HG02759 (cell line): ENCODE measurements at regions not wholly inside any gene's neighbourhood (a gene's known extent, or its start where the extent isn't known, plus 50 kb on each side); places are given as distances from the start of the nearest gene placed in this dataset.

Experiments used
- ATAC-seq: cut with Tn5 transposase; IDR thresholded peaks from one replicate; pipeline ENCODE4 v1.9.1; 2021; ENCODE audit warnings: mild to moderate bottlenecking, moderate library complexity; ENCODE audit not compliant: unreplicated experiment

DNA sequence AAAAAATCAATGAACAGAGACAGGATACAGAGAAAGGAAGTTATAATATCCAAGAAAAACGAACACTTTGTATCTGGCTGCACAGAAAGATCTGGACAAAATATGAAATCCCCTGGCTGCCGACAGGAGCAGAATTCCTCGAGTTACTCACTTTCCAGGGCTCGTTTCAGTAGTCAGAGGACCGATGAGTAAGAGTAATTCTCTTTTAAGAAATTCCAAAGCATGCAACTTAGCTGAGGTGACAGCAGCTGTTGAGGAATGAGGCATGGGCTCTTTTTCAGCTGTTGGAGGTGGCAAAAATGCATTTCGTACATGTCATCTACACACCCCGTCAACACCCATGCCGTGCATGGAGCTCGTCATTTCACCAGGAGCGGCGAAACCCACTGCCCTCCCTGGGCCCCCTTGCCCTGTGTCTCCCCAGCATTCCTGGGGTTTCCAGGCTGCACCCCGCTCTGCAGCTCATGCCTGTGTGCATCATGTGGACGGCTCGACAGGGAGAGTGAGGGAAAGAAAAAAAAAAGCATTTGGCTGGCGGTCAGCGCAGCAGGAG lies 210.8 kb upstream of the SMIM21 start:
- ATAC-seq = no peak

DNA sequence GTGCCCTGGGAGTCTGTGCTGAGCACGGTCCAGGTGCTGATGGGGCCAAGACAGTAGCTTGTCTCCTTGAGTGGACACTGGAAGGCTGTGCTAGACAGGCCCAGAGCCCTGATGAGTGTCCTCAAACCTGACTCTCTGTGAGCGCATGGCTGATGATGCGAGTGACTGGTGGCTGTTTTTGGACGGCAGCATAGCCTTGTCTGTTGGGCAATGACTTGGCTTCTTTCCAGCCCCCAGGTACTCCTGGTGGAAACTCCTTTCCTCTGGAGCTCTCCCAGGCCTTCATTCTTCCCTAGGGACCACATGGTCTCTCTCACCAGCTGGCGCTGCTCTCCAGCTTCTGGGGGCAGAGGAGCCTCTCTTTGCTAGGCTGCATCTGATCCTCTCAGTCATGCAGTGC lies 207.6 kb upstream of the SMIM21 start:
- ATAC-seq = no peak

DNA sequence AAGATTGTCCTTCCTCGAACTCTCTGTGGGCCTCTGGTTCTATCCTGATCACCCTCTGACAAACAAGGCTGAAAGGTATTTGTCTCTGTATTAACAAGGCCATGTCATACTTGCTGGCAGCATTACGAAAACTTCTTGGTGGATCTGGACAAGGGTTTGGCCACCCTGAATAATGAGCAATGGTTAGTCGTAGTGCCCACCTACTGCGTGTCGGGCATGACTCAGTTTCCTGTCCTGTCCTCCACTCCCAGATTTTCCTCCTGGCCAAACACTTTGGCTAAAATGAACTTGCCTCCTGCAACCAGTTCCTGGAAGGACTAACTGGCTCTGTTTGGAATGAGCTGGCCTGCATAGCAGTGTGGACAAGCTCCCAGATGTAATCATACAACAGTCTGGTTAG lies 198.5 kb upstream of the SMIM21 start:
- ATAC-seq = no peak

DNA sequence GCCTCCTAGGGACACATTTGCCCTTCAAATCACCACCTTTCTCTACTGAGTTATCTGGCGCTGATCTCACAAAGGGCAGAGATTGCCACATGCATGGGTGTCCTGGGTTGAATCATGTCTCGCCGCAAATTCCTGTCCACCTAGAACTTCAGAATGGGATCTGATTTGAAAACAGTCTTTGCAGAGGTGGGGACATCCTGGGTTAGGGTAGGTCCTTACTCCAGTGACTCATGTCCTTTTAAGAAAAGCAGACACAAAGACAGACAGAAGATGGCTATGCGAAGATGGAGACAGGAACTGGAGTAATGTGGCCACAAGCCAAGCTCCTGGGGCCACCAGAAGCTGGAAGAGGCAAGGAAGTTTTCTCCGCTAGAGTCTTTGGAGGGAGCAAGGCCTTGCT lies 197.4 kb upstream of the SMIM21 start:
- ATAC-seq = no peak

DNA sequence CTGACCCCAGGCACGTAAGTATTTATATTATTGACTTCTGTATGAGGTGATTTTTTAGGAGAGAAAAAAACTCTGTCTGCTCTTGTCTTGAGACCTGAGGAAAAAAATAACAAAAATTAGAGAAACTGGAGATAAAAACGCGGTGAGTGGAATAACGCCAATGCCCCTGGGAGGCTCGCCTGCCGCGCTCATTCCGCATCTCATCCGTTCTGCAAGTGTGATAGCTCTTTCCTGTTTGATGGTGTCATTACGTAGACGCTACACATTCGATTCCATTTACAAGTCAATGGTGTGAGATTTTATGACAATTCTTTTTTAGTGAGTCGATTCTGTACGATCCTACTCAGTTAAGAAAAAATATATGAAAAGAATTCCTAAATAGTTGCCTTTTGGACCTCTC lies 194.3 kb upstream of the SMIM21 start:
- ATAC-seq = no peak

DNA sequence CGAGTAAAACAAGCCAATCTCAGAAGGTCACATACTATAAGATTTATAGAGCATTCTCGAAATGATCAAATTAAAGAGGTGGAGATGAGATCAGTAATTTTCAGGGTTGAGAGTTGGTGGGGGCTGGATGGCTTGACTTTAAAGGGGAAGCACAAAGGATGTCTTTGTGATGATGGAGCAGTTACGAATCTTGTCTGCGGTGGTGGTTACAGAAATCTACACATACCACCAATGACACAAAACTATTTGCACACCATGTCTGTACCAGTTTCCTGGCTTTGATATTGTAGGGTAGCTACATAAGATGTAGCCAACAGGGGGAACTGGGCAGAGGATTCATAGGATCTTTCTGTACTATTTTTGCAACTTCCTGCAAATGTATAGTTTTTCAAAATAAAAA lies 190.6 kb upstream of the SMIM21 start:
- ATAC-seq = no peak

DNA sequence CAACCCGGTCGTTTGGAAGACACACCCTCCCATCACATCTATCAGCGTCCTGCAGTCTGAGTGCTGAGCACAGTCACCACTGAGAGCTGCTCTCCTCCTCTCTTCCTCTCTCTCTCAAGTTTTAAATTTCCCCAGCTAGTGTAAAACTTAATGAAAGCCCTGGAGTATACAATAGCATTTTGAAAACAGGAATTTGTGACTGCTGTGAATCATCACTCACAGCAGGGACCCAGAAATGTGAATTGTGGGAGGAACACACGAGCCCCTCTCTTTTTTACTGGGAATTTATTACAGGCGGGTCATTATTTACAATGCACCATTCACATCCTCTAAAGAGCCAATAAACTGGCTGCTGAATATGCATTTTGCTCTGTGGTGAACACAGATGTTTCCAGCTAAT lies 185.0 kb upstream of the SMIM21 start:
- no peak for ATAC-seq

DNA sequence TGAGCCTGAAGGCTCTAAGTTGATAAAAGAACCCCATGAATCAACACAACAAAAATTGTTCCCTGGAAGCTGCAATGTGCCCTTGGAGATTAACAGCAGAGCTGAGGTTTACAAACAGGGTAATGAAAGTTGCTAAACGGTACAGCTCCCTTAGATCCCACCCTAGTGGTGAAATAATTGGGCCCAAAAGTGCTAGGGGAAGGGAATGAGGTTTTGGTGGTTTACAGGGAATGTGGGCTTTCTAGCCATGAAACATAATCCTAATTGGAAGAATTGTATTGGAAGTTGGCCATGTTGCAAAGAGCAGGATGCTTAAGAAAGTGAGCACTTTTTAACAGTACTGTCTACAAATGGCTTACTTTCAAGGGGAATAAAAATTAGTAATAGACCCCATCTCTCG lies 180.2 kb upstream of the SMIM21 start:
- no peak for ATAC-seq

DNA sequence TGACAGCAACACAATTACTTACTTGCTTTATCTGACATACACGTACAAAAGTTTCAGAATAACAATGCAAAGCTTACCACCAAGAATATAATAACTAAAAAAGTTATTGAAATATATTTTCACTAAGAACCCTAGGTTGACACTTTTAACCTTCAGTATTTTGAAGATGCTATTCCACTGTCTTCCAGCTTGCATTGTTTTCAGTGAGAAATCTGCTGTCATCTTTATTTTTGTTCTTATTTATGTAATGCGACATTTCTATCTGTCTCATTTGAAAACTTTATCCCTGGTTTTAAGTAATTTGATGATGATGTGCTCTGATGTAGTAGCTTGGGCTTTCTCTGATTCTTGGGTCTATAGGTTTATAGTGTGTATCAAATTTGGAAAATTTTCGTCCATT lies 165.0 kb upstream of the SMIM21 start:
- ATAC-seq = no peak

DNA sequence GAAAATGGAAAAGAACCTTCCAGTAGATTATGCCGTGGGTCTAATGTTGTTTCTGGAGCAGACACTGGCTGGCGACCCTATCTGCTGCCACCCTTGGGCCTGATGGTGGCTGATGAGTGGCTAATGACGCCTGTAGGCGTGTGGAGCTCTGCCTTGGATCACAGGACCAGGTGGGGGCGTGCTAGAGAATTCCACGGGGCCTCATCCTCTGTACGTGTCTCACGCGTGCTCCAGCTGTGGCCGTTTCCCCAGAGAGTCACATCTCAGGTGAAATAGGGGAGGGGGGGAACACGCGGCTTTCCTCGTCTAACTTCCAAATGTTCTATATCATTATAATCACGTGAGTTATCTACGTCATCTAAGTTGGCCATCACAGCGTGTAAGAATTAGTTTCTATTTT lies 160.9 kb upstream of the SMIM21 start:
- no peak for ATAC-seq

DNA sequence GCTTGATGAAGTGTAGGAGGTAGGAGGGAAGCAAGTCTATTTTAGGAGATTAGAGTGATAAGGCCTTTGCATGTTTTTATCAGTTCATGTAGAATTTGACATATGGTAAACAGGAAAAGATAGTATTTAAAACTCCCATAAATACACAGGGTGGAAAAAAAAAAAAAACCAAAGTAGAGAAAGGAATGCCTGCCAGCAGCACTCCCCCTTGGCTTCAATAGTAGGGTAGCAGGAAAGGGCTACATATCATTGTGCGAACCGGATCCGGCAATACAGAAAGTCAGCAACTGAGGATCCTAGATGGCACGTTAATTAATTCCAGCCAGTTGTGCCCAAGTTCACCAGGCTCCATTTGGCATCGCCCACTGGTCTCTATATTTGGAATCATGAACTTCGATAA lies 159.6 kb upstream of the SMIM21 start:
- no peak for ATAC-seq

DNA sequence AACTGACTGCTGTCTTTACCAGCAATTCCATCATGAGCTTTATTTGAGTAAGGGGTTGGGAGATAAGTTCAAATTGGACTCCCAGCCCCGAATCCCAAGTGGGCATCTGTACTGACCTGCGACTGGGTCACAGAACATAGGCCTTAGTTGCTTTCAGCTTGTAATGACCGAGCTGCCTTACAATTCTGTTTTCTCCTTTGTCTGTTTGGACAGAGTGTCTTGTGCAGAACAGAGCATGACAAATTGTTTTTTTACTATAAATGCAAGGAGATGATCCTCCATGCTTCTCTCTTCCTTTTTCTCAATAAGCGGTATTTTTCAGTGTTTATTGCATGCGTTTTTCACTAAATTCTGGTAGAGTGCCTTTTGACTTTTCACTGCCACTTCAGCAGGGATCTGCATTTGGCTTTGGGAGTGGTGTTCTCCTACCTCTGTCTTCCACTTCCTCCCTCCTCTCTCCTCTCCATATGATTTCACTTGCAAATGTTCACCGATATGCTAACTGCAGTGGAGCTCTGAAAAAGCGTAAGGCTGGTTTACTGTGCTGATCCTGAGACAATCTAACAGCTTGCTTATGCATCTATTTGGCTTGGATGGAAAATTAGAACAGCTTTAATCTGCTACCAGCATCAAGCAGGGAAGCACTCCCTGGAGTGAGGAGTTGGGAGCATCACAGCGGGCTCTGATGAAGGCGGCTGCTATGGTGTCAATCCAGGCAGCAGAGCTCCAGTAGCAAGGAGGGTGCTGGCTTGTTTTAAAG lies 158.8 kb upstream of the SMIM21 start:
- ATAC-seq = no peak

DNA sequence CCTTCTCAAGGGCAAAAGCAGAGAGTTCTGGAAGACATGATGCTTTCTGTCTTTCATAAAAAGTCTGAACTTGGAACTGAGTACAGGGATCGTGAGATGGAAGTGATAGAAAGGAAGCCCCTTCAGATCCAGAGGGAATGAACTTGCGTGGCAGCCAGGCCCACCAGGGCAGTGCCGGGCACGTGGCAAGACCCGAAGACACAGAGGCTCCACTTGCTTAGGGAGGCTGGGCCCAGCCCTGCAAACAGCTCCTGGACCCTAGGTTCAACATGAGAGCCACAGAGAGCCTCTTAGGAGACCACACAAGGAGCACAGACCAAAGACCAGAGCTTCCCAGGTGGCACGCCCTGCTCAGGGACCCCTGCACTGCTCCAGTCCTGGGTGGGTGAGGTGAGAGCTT lies 155.4 kb upstream of the SMIM21 start:
- no peak for ATAC-seq

DNA sequence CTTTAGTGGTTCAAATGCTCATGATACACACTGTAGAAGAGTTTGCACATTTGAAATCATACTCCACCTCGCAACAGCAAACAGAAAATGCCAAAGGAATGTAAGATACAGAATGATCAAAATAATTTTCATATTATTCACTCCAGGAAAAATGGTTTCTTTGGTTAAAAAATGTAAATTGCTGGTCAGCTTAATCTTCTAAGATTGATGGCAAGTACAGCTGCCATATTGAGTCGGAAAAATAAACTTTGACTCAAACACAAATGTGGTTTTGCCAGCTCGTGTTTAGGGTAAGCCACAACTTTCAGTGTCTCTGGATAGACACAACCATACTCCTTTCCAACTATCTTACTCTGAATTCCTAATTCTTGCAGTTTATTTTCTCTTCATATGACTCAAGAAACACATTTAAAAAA lies 154.9 kb upstream of the SMIM21 start:
- ATAC-seq = no peak

DNA sequence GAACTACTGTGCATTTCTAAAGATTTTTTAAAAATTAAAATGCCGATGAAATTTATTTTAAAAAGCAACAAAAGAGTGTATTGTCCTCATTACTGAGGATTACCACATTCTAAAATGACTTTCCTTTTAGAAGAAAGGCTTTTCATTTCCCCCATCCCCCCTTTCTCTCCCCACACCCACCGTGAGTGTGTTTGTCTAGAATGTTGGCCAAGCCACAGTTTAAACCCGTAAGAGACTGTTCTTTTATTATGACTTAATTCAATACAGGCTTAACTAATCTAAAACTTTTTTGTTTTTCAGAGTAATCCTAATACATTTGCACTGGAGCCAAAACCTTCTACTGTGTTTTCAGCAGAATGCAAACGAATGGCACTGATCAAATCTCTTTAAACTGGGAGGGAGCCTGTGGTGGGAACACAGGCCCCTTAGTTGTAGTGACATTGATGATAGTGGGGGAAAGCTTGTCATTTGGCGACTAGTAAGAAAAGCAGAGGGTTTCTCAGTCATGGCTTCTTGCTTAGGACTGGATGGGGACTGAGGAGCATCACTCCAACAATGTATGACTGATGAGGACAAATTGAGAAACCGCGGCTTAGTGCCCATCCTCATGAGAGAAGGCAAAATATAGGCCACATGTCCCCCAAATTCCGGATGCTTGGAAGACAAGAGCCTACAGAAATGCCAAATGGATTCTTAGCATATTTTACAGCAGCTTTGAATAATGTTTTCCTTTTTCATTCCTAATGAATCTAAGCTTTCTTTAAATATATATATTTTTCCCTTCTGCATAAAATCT lies 154.0 kb upstream of the SMIM21 start:
- no peak for ATAC-seq

DNA sequence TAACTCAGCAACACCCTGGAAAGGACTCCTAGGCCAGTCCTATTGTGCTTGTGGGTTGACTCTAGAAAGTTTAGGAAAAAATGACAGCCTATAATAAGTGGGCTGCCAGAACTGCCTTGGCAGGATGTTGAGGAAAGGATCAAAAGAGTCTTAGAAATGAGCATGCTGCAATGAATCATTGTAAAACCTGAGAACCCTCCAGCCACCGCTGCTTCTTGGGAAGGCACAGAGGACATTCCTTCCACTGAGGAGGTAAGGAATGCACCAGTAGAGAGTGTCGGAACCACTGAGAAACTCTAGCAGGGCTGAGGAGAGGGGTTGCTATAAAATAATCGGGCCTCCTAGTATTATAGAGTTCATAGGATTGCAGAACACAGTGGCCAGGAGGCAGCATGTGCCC lies 146.7 kb upstream of the SMIM21 start:
- ATAC-seq = no peak

DNA sequence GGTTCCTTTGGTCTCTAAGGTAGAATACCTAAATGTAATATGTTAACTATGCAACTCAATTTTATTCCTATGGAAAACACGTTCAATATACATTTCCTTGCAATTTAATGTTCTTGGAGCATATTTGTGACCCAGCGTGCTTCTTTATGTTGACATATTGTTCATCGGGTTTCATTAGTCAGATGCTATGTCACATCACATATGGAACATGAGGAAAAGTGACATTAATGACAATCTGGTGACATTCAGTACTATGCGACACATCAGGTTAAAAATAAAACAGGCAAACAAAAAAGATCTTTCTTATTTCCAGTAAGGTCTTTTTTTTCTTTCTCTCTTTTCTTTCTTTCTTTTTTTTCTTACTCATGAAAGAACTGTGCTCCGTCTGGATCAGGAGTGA lies 135.6 kb upstream of the SMIM21 start:
- ATAC-seq = no peak

DNA sequence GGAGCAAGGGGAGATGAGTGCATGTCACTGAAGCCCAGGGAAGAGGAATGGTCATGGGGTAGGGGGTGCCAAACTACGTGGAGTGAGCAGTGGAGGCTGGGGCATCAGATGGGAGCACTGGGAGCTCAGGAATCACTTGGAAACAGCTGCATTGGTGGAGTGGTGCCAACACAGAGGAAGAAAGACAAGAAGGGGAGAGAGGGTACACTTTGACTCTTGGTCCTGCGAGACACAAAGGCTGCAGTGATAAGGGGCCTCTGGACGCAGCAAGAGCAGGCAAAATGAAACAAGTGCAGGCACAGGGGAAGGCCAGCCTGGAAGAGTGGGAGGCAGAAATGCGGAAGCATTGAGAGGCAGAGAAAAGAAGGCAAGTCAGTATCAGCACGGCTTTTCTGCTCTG lies 134.7 kb upstream of the SMIM21 start:
- no peak for ATAC-seq

DNA sequence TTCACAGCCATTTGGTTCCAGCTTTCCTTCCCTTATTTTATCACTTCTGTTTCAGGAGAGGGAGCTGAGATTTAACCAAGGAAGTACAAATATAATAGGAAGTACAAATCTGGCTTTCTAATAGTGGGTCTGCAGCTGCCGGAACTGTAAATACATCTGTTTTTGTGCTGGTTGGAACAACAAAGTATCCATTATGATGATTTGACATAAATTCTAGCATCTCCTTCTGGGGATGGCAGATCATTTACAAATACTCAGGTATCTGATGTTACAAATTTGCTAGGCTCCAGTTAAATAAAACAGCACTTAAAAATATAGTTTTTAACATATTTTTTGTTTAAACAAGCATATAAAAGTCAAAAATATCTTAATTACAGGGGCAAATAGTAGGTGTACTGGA lies 131.3 kb upstream of the SMIM21 start:
- no peak for ATAC-seq

DNA sequence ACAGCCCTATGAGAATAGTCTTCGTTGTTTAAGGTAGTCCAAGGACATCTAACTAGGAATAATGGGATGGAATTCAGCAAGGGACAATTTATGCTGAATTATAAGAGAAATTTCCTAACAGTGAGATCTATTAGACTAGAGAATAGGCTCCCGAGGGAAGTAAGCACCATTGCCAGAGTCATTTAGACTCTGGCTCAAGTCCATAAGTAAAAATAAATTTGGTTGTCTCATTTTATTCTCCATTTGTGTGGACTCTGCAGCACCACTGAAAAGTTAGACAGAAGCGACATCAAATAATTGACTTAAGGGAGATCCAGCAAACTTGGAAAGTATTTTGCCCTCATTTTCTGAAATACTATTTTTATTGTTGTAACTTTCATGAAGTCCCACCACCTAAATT lies 129.3 kb upstream of the SMIM21 start:
- ATAC-seq = no peak

DNA sequence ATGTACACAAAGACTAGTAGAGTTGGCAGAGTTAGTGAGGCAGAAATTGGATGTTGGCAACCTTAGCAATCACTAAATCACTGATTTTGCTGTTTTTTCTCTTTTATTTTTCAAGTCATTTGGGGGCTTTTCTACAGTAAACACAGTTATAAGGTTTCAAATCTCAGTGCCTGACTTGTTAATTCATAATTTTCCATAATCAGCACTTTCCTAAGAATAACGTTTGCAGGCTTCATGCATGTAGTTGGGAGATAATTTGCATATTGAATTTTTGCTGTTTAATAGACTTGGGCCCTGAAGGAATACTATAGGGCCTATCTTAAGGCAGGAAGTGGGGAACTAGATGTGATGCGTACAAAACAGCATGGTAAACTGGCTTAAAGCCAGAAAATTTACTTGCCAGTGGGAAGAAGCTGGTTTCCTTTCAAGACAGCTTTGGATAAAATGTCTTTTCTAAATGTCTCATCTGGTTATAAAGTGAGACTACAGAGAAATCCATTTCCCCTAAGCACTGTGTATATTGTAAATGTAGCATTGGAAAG lies 127.2 kb upstream of the SMIM21 start:
- ATAC-seq = no peak

DNA sequence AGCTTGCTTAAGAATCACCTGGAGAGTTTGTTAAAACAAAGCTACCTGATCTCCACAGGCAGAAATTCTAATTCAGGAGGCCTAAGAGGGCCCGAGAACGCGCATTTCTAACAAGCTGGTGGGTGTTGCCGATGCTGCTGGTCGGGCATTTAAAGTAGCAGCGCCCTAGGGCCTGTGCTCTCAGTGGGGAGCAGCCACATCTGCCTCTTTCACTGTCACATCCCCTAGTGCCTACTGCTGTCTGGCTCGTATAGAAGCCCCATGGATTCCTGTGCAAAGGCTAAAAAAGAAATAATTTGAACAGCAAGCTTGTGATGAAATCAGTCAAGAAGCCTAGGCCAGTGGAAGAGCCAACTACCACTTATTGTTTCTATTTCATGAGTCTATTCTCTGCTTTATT lies 126.7 kb upstream of the SMIM21 start:
- ATAC-seq = no peak
